ENCODE measurements at regions not wholly inside any gene's neighbourhood (a gene's known extent, or its start where the extent isn't known, plus 50 kb on each side); places are given as distances from the start of the nearest gene placed in this dataset.
"Not testable (repeated sequence)": the region's sequence is repeated elsewhere in the genome, so short reads cannot be mapped to it uniquely, and the experiment has no call there.

GRCh38 chr6:169092375-169092774 is 161.3 kb downstream of the THBS2 start:
- H3K27me3 ChIP-seq (ENCODE audit: insufficient read depth, low read length, poor library complexity): no peaks in the 10 kb centered on the region
- H3K4me2 ChIP-seq (ENCODE audit: insufficient read depth, low read length): no peak overlapping the region
- H4K20me1 ChIP-seq (ENCODE audit: insufficient read depth, low read length): no peaks in the 10 kb centered on the region
- no peaks in the 10 kb centered on the region for H3K4me1 ChIP-seq (ENCODE audit: insufficient read depth, low read length)
- H3K27ac ChIP-seq (ENCODE audit: low read length): no peak overlapping the region
- H3K36me3 ChIP-seq (ENCODE audit: insufficient read depth, low read length): no peaks in the 10 kb centered on the region
- H3K9me3 ChIP-seq (ENCODE audit: insufficient read depth, low read length, severe bottlenecking): peaks cover 14% of the 10 kb centered on the region
- no peak overlapping the region for H3K4me3 ChIP-seq (ENCODE audit: low read depth in 1 of 2, low read length in 2 of 2)
- ATAC-seq (ENCODE audit: insufficient read depth, low read depth) (no peak), DNase-seq (no peak)
- H3K79me2 ChIP-seq (ENCODE audit: insufficient read depth, low read length): no peaks in the 10 kb centered on the region
- no peak for TF ChIP-seq EZH2 (IDR thresholded peaks at IDR 0.05; ENCODE audit: borderline replicate concordance, low read depth, low read length, severe bottlenecking)
- TF ChIP-seq, protein P1, sequence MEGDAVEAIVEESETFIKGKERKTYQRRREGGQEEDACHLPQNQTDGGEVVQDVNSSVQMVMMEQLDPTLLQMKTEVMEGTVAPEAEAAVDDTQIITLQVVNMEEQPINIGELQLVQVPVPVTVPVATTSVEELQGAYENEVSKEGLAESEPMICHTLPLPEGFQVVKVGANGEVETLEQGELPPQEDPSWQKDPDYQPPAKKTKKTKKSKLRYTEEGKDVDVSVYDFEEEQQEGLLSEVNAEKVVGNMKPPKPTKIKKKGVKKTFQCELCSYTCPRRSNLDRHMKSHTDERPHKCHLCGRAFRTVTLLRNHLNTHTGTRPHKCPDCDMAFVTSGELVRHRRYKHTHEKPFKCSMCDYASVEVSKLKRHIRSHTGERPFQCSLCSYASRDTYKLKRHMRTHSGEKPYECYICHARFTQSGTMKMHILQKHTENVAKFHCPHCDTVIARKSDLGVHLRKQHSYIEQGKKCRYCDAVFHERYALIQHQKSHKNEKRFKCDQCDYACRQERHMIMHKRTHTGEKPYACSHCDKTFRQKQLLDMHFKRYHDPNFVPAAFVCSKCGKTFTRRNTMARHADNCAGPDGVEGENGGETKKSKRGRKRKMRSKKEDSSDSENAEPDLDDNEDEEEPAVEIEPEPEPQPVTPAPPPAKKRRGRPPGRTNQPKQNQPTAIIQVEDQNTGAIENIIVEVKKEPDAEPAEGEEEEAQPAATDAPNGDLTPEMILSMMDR (IDR thresholded peaks at IDR 0.05; ENCODE audit: borderline replicate concordance, extremely low read depth, low read length, poor library complexity, severe bottlenecking): no peak
- H3K9ac ChIP-seq (ENCODE audit: low read depth, low read length): no peak overlapping the region
- H2AFZ ChIP-seq (ENCODE audit: low read depth, low read length): no peak overlapping the region

DNA sequence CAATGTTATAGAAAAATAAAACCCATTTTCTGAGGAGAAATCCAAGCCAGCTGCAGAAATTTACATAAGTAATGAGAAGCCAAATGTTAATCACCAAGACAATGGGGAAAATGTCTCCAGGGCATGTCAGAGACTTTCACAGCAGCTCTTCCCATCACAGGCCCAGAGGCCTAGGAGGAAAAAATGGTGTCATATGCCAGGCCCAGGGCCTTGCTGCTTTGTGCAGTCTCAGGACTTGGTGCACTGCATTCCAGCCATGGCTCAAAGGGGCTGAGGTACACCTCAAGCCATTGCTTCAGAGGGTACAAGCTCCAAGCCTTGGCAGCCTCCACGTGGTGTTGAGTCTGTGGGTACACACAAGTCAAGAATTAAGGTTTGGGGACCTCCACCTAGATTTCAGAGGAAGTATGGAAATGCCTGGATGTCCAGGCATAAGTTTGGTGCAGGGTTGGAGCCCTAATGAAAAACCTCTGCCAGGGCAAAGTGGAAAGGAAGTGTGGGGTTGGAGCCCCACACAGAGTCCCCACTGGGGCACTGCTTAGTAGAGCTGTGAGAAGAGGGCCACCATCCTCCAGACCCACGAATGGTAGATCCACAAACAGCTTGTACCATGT is 163.0 kb downstream of the THBS2 start:
- not testable (repeated sequence) for H3K27ac ChIP-seq (ENCODE audit: low read length); H3K27me3 ChIP-seq (ENCODE audit: insufficient read depth, low read length, poor library complexity); H2AFZ ChIP-seq (ENCODE audit: low read depth, low read length); H3K9ac ChIP-seq (ENCODE audit: low read depth, low read length); ATAC-seq (ENCODE audit: insufficient read depth, low read depth); H3K4me3 ChIP-seq (ENCODE audit: low read depth in 1 of 2, low read length in 2 of 2); H4K20me1 ChIP-seq (ENCODE audit: insufficient read depth, low read length); DNase-seq; H3K4me1 ChIP-seq (ENCODE audit: insufficient read depth, low read length); H3K4me2 ChIP-seq (ENCODE audit: insufficient read depth, low read length); H3K36me3 ChIP-seq (ENCODE audit: insufficient read depth, low read length); H3K79me2 ChIP-seq (ENCODE audit: insufficient read depth, low read length)
- H3K9me3 ChIP-seq (ENCODE audit: insufficient read depth, low read length, severe bottlenecking): peaks cover 14% of the 10 kb centered on the region

GRCh38 chr6:169088762-169089161 is 164.9 kb downstream of the THBS2 start:
- ATAC-seq (ENCODE audit: insufficient read depth, low read depth) (no peak), DNase-seq (no peak)
- H3K79me2 ChIP-seq (ENCODE audit: insufficient read depth, low read length): no peaks in the 10 kb centered on the region
- H4K20me1 ChIP-seq (ENCODE audit: insufficient read depth, low read length): no peaks in the 10 kb centered on the region
- H3K27me3 ChIP-seq (ENCODE audit: insufficient read depth, low read length, poor library complexity): no peaks in the 10 kb centered on the region
- no peak overlapping the region for H3K9ac ChIP-seq (ENCODE audit: low read depth, low read length)
- H3K4me1 ChIP-seq (ENCODE audit: insufficient read depth, low read length): no peaks in the 10 kb centered on the region
- no peaks in the 10 kb centered on the region for H3K36me3 ChIP-seq (ENCODE audit: insufficient read depth, low read length)
- TF ChIP-seq EZH2 (IDR thresholded peaks at IDR 0.05; ENCODE audit: borderline replicate concordance, low read depth, low read length, severe bottlenecking): no peak
- TF ChIP-seq, protein P1 (IDR thresholded peaks at IDR 0.05; ENCODE audit: borderline replicate concordance, extremely low read depth, low read length, poor library complexity, severe bottlenecking): no peak
- H3K4me3 ChIP-seq (ENCODE audit: low read depth in 1 of 2, low read length in 2 of 2): no peak overlapping the region
- H2AFZ ChIP-seq (ENCODE audit: low read depth, low read length): no peak overlapping the region
- H3K4me2 ChIP-seq (ENCODE audit: insufficient read depth, low read length): no peak overlapping the region
- peaks cover 11% of the 10 kb centered on the region for H3K9me3 ChIP-seq (ENCODE audit: insufficient read depth, low read length, severe bottlenecking)
- H3K27ac ChIP-seq (ENCODE audit: low read length): no peak overlapping the region

DNA sequence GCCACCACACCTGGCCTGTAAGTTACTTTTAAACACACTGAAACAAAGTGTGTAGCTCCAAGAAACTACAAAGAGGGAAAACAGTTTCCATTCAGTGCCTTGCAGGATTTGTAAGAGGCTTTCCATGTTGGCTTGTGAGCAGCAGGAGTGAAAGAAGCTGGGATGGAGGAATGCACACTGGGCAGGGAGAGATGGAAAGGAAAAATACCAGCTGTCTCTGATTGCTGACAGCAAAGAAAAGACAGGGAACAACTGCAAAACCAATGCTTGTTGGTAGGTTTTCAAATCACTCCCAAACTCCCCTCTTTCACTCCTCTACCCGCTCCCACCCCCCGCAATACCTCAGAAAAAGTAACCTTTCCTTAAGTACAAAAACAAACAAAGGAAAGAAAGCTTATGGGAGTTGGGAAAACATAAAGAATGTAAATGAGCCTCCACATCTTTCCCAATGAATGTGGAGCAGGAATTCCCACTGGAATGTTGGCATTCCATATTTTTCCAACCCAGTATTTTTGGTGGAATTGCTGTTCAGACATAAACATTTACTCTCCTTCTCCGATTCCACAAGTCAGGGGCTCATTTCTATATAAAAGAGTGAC is 166.1 kb downstream of the THBS2 start:
- no peak overlapping the region for H3K4me3 ChIP-seq (ENCODE audit: low read depth in 1 of 2, low read length in 2 of 2)
- H3K79me2 ChIP-seq (ENCODE audit: insufficient read depth, low read length): no peaks in the 10 kb centered on the region
- ATAC-seq (ENCODE audit: insufficient read depth, low read depth) (no peak), DNase-seq (no peak)
- peaks cover 11% of the 10 kb centered on the region for H3K9me3 ChIP-seq (ENCODE audit: insufficient read depth, low read length, severe bottlenecking)
- no peaks in the 10 kb centered on the region for H3K4me1 ChIP-seq (ENCODE audit: insufficient read depth, low read length)
- no peaks in the 10 kb centered on the region for H4K20me1 ChIP-seq (ENCODE audit: insufficient read depth, low read length)
- TF ChIP-seq, protein P1 (IDR thresholded peaks at IDR 0.05; ENCODE audit: borderline replicate concordance, extremely low read depth, low read length, poor library complexity, severe bottlenecking): no peak
- TF ChIP-seq EZH2 (IDR thresholded peaks at IDR 0.05; ENCODE audit: borderline replicate concordance, low read depth, low read length, severe bottlenecking): no peak
- no peak overlapping the region for H3K9ac ChIP-seq (ENCODE audit: low read depth, low read length)
- no peak overlapping the region for H3K4me2 ChIP-seq (ENCODE audit: insufficient read depth, low read length)
- no peaks in the 10 kb centered on the region for H3K36me3 ChIP-seq (ENCODE audit: insufficient read depth, low read length)
- no peak overlapping the region for H2AFZ ChIP-seq (ENCODE audit: low read depth, low read length)
- H3K27ac ChIP-seq (ENCODE audit: low read length): no peak overlapping the region
- H3K27me3 ChIP-seq (ENCODE audit: insufficient read depth, low read length, poor library complexity): no peaks in the 10 kb centered on the region

GRCh38 chr6:169086616-169087015 is 167.0 kb downstream of the THBS2 start:
- ATAC-seq (ENCODE audit: insufficient read depth, low read depth); H3K4me2 ChIP-seq (ENCODE audit: insufficient read depth, low read length); H3K9me3 ChIP-seq (ENCODE audit: insufficient read depth, low read length, severe bottlenecking); H3K4me1 ChIP-seq (ENCODE audit: insufficient read depth, low read length); H3K79me2 ChIP-seq (ENCODE audit: insufficient read depth, low read length); H3K27ac ChIP-seq (ENCODE audit: low read length); H3K9ac ChIP-seq (ENCODE audit: low read depth, low read length); H4K20me1 ChIP-seq (ENCODE audit: insufficient read depth, low read length); DNase-seq; H3K36me3 ChIP-seq (ENCODE audit: insufficient read depth, low read length); H2AFZ ChIP-seq (ENCODE audit: low read depth, low read length); H3K27me3 ChIP-seq (ENCODE audit: insufficient read depth, low read length, poor library complexity); H3K4me3 ChIP-seq (ENCODE audit: low read depth in 1 of 2, low read length in 2 of 2): not testable (repeated sequence)
